Kidney capillary endothelial cell (primary cell): ENCODE measurements at regions not wholly inside any gene's neighbourhood (a gene's known extent, or its start where the extent isn't known, plus 50 kb on each side); places are given as distances from the start of the nearest gene placed in this dataset.
"Not testable (repeated sequence)": the region's sequence is repeated elsewhere in the genome, so short reads cannot be mapped to it uniquely, and the experiment has no call there.

Experiments
- DNase-seq: peaks from one replicate; pipeline ENCODE4 v3.0.0-alpha.2; 2018; ENCODE audit warnings: low spot score

DNA sequence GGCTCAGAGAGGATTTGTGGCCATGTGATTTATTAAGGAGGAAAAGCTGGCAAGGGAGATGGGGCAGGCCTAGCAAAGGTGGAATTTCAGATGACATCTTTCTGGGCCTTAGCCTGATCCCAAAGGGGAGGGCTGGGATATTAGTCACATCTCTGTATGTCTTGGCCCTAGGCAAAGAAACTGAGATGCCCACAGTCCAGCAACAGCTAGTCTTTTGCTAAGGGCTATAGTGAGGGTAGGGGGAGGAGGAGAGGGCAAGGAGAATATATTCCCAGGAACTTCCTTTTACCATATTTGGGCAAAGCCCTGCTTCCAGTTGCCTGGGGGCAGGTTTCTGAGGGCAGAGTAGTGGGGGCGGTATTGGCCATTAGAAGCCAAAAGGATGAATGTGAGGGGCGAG is 209.8 kb upstream of the NR3C2 start:
- no peak for DNase-seq

DNA sequence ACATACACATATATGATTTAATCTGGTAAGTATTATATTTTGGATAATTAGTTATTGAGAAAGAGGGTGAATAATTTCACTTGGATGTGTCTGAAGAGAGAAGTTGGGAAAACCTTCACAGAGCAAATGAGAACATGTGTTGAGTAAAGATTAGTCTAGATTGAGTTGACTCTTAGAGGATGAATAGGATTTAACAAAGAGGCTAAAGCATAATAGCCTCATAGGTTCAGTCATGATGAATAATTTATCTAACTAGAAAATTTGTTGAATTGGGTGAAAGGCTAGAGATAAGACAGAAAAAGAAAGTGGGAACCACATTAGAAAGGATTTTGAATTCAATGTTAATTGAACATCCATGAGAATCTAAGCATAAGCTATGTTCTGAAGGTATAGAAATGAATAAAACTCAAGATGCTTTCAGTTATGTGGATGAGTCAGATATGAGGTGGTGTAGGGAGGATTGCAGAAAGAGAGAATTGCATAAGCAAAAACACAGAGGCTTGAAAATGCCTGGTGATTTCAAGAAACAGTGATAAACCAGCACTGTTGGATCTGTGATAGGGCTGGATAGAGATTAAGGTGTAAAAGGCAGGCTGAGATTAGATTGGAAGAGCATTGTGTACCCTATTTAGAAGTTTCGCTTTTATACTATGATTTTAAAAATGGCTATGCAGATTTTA is 207.6 kb upstream of the NR3C2 start:
- DNase-seq, result no peak

DNA sequence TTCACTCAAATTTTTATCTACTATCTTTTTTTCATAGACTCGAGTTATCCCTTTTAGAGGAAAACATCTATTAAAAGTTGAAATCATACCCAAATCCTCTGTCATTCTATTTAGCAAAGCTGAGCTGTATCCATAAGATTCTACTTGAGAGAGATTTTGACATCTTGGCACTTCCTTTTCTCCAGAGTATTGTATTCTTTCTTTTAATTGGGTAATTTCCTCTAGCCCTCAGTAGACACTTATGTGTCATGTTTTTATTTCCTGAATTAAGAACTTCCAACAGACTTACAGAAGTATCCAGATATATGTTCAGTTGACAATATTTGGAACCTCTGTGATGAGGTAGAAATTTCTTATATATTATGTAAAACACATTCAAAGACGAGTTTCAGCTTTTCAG is 201.6 kb upstream of the NR3C2 start:
- peak; percentile 7 for DNase-seq

DNA sequence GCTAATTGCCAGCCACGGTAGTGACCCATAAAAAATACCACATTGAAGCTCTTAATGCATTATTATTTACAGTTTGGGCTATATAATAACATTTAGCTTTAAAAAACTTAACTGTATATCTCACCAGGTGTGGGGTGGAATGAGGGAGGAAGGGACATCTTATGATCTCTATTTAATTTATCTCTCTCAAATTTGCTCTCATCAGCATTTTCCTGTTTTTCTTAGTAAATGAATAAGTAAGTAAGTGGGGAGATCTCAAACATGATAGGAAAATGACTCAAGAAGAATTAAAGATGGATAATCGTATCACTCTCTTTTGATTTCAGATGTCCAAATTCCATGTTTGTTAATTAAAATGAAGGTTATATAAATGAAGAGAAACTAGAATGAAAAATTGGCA is 200.7 kb upstream of the NR3C2 start:
- DNase-seq, result no peak

DNA sequence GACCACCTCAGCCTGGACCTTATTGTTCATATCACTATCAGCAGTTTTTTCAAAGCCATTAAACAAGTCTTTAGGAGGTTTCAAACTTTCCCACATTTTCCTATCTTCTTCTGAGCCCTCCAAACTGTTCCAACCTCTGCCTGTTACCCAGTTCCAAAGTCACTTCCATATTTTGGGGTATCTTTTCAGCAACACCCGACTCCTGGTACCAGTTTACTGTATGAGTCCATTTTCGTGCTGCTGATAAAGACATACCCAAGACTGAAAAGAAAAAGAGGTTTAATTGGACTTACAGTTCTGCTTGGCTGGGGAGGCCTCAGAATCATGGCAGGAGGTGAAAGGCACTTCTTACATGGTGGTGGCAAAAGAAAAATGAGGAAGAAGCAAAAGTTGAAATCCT is 195.9 kb upstream of the NR3C2 start:
- not testable (repeated sequence) for DNase-seq

DNA sequence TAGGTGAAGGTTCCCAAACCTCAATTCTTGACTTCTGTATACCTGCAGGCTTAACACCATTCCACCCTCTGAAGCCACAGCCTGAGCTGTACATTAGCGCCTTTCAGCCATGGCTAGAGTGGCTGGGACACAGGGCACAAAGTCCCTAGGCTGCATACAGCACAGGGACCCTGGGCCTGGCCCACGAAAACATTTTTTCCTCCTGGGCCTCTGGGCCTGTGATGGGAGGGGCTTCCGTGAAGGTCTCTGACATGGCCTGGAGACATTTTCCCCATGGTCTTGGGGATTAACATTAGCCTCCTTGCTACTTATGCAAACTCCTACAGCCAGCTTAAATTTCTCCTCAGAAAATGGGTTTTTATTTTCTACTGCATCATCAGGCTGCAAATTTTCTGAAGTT is 195.2 kb upstream of the NR3C2 start:
- not testable (repeated sequence) for DNase-seq

DNA sequence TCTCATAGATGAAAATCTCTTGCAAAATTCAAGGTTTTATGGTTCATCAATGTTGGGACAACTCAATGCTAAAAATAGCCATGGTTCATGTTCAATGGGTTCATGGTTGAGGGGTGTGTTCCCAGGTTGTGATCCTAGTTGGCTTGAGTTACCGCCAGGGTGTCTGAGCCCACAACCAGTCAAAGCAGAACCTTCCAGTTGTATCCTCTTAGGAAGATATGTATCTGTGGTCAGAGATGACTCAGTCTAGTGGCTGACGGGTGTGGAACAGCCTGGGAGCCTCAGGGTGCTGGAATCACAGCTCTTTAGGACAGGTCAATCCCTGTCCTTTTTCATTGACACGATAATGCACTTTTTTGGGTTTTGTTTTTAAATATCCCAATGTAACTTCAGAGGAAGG is 192.3 kb upstream of the NR3C2 start:
- no peak for DNase-seq

DNA sequence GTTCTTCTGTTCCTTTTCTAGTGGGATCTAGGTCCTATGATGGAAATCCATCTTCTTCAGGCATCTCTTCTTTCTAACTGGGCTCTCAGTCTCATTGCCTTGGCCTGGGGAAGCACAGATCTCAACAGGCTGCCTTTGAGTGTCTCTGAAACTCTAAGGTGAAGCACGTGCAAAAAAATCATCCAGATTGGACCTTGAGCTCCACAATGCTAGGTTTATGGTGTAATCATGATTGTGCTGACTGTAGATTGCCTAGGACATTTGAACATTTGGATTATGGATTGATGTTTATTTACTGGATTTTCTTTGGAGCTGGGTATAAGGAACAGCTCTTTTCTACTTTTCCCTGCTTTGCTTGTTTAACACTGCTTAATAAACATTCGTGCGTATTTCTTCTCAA is 191.5 kb upstream of the NR3C2 start:
- no peak for DNase-seq

DNA sequence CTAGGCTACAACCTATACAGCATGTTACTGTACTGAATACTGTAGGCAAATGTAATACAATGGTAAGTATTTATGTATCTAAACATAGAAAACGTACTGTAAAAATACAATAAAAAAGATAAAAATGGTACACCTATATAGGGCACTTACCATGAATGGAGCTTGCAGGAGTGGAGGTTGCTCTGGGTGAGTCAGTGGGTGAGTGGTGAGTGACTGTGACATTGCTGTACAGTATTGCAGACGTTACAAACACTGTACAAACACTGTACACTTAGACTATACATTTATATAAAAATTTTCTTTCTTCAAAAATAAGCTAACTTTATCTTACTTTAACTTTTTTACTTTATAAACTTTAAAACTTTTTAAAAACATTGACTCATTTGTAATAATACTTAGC is 190.3 kb upstream of the NR3C2 start:
- DNase-seq, result no peak

DNA sequence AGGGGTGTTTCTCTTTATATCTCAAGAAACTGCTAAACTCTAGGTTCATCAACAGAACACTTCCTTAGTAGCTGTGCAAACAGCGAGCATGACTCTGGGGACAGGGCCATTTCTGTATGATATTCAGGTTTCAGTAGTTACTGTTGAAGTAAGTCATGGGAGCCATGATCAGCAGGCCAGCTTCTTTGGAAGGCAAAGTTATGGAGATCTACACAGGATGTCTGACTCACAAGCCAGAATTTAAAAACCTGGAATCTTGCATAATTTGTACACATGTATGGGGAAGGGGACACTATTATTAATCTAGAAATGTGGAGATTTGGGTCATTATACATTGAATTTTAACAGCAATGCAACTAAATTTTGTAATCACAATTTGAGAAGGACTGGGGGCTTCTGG is 187.8 kb upstream of the NR3C2 start:
- DNase-seq, result no peak

DNA sequence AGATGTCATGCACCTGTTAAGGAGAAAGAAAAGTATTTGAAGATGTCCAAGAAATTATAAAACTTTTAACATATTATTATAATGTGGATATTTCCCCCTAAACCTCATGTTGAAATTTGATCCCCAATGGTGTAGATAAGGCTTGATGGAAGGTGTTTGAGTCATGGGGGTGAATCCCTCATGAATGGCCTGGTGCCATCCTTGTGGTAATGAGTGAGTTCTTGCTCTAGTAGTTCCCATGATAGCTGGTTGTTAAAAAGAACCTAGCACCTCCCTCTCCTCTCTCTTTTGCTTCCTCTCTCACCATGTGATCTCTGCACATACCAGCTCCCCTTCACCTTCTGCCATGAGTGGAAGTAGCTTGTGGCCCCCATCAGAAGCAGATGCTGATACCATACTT is 176.6 kb upstream of the NR3C2 start:
- DNase-seq, result no peak

DNA sequence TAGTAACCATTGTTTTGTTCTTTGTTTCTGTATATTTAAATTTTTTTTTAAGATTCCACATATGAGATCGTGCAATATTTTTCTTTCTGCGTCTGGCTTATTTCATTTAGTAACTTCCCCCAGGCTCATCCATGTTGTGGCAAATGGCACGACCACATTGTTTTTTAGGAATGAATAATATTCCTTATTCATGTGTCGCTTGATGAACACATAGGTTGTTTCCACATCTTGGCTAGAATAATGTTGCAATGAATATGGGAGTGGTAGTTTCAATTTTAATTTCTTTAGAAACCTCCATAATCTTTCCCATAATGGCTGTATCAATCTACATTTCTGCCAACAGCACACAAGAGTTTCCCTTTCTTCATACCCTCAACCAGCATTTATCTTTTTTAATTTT is 166.8 kb upstream of the NR3C2 start:
- DNase-seq, result no peak

DNA sequence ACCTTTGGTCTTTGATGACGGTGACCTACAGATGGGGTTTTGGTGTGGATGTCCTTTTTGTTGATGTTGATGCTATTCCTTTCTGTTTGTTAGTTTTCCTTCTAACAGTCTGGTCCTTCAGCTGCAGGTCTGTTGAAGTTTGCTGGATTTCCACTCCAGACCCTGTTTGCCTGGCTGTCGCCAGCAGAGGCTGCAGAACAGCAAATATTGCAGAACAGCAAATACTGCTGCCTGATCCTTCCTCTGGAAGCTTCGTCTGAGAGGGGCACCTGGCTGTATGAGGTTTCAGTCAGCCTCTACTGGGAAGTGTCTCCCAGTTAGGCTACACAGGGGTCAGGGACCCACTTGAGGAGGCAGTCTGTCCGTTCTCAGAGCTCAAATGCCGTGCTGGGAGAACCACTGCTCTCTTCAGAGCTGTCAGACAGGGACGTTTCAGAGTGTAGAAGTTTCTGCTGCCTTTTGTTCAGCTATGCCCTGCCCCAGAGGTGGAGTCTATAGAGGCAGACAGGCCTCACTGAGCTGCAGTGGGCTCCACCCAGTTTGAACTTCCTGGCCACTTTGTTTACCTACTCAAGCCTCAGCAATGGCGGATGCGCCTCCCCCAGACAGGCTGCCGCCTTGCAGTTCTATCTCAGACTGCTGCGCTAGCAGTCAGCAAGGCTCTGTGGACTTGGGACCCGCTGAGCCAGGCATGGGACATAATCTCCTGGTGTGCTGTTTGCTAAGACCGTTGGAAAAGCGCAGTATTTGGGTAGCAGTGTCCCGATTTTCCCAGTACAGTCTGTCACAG is 156.4 kb upstream of the NR3C2 start:
- DNase-seq, result not testable (repeated sequence)

DNA sequence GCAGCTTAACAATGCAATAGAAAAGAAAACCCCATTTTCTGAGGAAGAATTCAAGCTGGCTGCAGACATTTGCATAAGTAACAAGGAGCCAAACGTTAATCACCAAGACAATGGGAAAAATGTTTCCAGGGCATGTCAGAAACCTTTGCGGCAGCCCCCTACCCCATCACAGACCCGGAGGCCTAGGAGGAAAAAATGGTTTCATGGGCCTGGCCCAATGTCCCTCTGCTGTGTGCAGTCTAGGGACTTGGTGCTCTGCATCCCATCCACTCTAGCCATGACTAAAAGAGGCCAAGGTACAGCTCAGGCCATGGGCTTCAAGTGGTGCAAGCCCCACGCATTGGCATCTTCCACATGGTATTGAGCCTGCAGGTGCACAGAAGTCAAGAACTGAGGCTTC is 147.0 kb upstream of the NR3C2 start:
- DNase-seq, result no peak

DNA sequence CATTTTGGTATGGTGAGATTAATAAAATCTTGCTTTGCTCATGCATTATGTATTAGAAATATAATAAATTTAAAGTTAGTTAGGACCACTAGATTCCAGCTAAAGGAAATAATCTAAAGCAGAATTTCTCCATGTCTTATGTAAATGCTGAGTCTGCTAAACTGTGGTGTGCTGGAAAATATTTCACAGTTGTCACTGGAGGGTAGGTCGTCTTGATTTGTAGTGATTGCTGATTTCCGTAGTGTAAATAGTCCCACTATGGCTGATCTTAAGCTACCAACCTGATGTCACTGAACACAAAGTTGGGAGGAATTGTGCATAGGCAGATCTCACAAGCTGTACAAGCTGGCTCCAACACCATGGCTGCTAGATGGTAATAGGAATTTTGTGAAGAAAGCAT is 133.4 kb upstream of the NR3C2 start:
- DNase-seq, result no peak

DNA sequence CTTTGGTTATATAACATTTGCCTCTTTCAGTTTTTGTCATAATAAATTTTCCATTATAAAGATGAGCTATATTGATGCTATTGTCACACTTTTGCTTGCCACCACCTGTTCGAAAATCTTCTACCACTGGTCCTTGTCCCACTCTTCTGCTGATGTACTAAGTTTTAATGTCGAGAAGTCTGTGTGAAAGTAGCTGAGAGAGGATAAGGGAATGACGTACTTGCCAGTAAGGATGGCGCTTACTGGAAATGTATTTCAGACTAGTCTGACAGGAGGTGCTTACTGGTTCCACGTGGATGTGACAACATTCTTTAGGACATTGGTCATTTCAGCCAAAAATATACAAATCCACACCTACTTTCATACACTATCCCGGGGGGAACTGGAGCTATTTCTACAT is 132.7 kb upstream of the NR3C2 start:
- no peak for DNase-seq

DNA sequence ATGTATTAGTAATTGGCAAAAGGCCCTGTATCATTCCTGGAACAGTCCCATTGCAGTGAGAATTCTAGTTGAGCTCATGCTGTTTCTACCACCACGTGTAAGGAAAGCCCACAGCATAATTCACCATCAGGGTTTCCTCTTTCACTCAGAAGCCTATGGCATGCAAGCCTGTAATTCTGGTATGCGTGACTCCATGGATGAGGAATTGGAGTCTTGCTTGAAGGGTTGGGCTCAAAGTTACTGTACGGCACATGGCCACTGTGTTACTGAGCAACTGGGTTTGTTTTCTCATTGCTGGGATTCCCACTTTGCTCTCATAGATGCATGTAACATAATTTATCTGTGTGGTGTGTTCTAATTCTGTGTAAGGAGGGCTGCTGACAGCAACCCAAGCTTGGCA is 132.3 kb upstream of the NR3C2 start:
- no peak for DNase-seq

DNA sequence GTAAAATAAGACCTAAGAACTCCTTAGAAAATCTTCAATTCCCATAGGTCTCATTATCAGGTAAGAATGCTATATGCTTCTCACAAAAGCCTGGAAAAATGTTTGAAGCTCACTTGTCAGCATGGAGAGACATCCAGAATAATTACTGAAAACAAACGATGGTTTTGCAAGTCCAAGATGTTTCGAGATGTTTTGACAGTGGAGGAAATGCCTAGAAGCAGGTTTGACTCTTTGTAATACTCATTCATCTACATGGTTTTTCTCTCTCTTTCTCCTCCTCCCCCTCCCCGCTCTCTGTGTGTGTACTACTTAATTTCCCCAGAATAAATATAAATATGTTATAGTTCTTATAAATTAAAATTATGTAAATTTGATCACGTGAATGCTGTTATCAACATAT is 131.9 kb upstream of the NR3C2 start:
- DNase-seq, result no peak

DNA sequence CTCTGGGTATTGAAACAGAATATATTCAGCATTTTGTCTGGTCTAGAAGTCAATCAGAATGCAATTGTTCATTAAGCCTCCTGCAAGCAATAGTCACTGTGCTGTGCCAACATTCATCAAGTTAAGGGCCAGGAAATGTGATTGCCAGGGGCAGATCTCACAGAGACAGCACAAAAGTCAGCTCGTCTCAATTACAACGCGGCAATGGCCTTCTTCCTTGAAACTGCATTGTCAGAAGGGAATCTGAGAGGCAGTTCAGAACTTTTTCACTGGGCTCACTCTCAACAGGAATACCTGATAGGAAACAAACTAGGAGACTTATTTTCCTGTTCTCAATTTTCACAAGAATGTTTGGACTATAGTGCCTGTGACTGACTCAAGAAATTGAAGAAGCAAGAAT is 131.1 kb upstream of the NR3C2 start:
- DNase-seq, result no peak

DNA sequence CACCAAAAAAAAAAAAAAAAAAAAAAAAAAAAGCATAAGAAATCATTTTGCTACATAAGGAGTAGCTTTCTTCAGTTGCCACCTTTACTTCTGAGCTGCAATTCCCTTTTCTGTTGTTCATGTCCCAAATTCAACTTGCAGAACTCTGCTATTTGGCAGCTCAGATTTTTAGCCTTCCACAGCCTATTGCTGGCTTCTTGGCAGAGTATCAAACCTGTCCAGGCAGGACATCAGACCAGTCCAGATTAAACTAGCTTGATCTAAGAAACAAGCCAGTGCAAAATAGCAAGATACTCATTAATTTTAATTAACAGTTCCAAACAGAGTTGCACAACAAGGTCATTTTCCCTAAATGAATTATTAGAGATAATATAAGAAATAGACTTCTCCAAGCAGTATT is 123.6 kb upstream of the NR3C2 start:
- DNase-seq, result no peak

DNA sequence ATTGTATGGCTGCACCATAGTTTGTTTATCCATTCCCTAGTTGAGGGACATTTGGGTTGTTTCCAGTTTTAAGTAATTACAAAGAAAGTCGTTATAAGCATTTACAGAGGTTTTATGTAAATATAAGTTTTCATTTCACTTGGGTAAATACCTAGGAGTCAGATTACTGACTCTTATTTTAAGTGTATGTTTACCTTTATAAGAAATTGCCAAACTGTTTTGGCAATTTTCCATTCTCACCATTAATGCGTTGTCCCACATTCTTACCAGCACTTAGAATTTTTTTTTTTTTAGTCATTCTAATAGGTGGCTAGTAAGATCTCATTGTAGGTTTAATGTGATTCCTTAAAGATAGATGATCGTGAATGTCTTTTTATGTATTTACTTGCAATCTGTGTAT is 121.5 kb upstream of the NR3C2 start:
- no peak for DNase-seq

DNA sequence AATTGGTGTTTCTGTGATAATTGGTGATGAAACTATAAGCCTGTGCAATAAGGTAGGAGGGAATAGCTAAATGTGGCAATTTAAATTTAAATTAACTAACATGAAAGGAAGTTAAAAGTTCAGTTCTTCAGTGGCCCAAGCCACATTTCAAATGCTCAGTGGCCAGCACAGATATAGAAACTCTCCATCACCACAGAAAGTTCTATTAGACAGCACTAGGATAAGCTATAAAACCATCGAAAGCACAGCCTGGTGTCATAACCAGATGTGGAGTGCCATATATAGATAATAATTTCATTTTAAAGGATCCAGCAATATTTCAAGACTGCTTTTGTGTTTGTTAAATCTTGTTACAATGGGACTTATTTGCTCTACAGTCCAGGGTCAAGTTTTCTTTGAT is 119.3 kb upstream of the NR3C2 start:
- DNase-seq, result no peak

DNA sequence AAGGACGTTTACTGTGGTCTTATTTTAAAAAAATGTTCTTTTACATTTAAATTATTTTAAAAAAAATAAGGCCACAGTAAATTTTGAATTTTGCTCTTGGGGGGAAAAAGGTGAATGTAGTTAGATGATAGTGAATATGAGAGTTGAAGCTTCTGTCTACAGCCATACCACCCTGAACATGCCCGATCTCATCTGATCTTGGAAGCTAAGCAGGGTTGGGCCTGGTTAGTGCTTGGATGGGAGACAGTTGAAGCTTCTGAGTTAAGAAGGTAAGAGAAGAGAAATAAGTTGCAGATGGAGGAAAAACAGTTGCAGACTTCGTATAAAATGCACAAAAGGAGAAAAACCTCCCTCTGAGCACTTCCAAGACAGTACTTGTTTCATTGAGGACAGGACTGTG is 115.6 kb upstream of the NR3C2 start:
- DNase-seq, result no peak

DNA sequence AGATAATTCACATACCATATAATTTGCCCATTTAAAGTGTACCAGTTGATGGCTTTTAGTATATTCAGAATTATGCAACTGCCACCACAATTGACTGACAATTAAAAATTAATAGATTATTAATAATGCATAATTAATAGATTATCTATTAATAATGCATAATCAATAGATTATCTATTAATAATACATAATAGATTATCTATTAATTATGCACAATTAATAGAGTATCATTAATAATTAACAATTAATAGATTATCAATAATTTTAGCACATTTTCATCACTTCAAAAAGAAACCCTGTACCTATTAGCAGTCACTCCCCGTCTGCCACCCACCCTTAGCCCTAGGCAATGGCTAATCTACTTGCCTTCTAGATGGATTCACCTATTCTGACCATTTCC is 108.6 kb upstream of the NR3C2 start:
- DNase-seq, result no peak
